GM12878 (cell line): ENCODE measurements at regions not wholly inside any gene's neighbourhood (a gene's known extent, or its start where the extent isn't known, plus 50 kb on each side); places are given as distances from the start of the nearest gene placed in this dataset.

Experiments used
- ATAC-seq: fragments of 200-7000 bp; cut with Tn5 transposase; 3 replicates; pipeline ENCODE4 v1.9.1; 2020; ENCODE audit warnings: mild to moderate bottlenecking, moderate library complexity
- BruUV-seq: library from RNA; stranded (reverse); fragments of 400-500 nt; replicated peaks from 2 replicates; lab custom pipeline; 2021; lab: Mats Ljungman, UMichigan
- CTCF ChIA-PET: fragments of 300-600 bp; sonication (Branson Sonifier 250); formaldehyde crosslinking; extraction: SDS; loops from one replicate; lab custom pipeline; 2021; ENCODE audit warnings: inconsistent platforms; lab: Yijun Ruan, JAX
- POLR2A ChIA-PET: fragments of 350-600 bp; formaldehyde crosslinking; extraction: SDS; loops from one replicate; lab custom pipeline; 2021; ENCODE audit warnings: inconsistent platforms; lab: Charles Lee
- RAD21 ChIA-PET: fragments of 300-600 bp; sonication (Branson Sonifier 250); formaldehyde crosslinking; loops from one replicate; lab custom pipeline; 2023; ENCODE audit warnings: antibody characterized with exemption; ENCODE audit not compliant: unreplicated experiment; lab: Charles Lee
- SMC1A ChIA-PET: fragments of 300-600 bp; sonication (Branson Sonifier 250); formaldehyde crosslinking; loops from one replicate; lab custom pipeline; 2023; ENCODE audit not compliant: unreplicated experiment, uncharacterized antibody; lab: Charles Lee
- DNase-seq: peaks from one replicate; pipeline ENCODE4 v3.0.0-alpha.2; 2011; ENCODE audit warnings: low read depth, low spot score
- FAIRE-seq: peaks from 3 replicates; lab custom pipeline; 2011; peaks lifted over from hg19 to GRCh38; lab: Jason Lieb, UNC
- H2AFZ ChIP-seq: 2 replicates; pipeline ENCODE4 v1.6.0; 2011; ENCODE audit warnings: low read depth, low read length, control low read depth; ENCODE audit not compliant: control insufficient read depth
- H3K27ac ChIP-seq: 2 replicates; pipeline ENCODE4 v1.5.1; 2011; ENCODE audit warnings: control low read depth; ENCODE audit not compliant: control insufficient read depth, insufficient read depth
- H3K27me3 ChIP-seq, 2 experiments: replicated peaks in 1 of 2; 2 replicates each; pipeline versions ENCODE4 v1.6.0 to v1.6.1; 2011; ENCODE audit warnings: low read length in 1 of 2; ENCODE audit not compliant: control insufficient read depth in 2 of 2, insufficient read depth in 2 of 2
- H3K36me3 ChIP-seq, 2 experiments: 2 replicates each; pipeline ENCODE4 v1.5.1; 2011; ENCODE audit warnings: low read length in 1 of 2; ENCODE audit not compliant: control insufficient read depth in 2 of 2, insufficient read depth in 2 of 2
- H3K4me1 ChIP-seq: 2 replicates; pipeline ENCODE4 v1.6.1; 2011; ENCODE audit warnings: mild to moderate bottlenecking, low read length, moderate library complexity, mixed read lengths; ENCODE audit not compliant: control insufficient read depth, insufficient read depth
- H3K4me2 ChIP-seq: 2 replicates; pipeline ENCODE4 v1.6.0; 2011; ENCODE audit warnings: control low read depth; ENCODE audit not compliant: control insufficient read depth, insufficient read depth
- H3K4me3 ChIP-seq: fragments of 200-600 bp; sonication (generic); 2 replicates; pipeline ENCODE4 v1.5.1; 2016
- H3K79me2 ChIP-seq: 2 replicates; pipeline ENCODE4 v1.6.0; 2011; ENCODE audit warnings: low read length; ENCODE audit not compliant: control insufficient read depth, insufficient read depth
- H3K9ac ChIP-seq: 2 replicates; pipeline ENCODE4 v1.8.0; 2011; ENCODE audit warnings: low read length, control low read depth, mixed read lengths; ENCODE audit not compliant: control insufficient read depth, insufficient read depth
- H3K9me3 ChIP-seq: replicated peaks from 3 replicates; pipeline ENCODE4 v1.5.1; 2011; ENCODE audit warnings: mild to moderate bottlenecking, low read length; ENCODE audit not compliant: control insufficient read depth, insufficient read depth
- H4K20me1 ChIP-seq: 2 replicates; pipeline ENCODE4 v1.6.0; 2011; ENCODE audit not compliant: control insufficient read depth, insufficient read depth
- BHLHE40 ChIP-seq, 2 experiments: fragments of 450-650 bp in 1 of 2; IDR thresholded peaks; 2 replicates each; pipeline ENCODE4 v1.6.1; 2011 to 2017; ENCODE audit warnings: low read depth in 2 of 2, borderline replicate concordance in 1 of 2, improper control_type of control experiment in 1 of 2, low read length in 1 of 2, mild to moderate bottlenecking in 1 of 2
- CHD2 ChIP-seq: IDR thresholded peaks from 2 replicates; pipeline ENCODE4 v1.6.1; 2011; ENCODE audit warnings: low read depth, low read length, improper control_type of control experiment, borderline replicate concordance
- EZH2 ChIP-seq: IDR thresholded peaks from 2 replicates; pipeline ENCODE4 v1.6.1; 2012; ENCODE audit warnings: low read depth, mild to moderate bottlenecking, control low read depth, inconsistent platforms, low read length, borderline replicate concordance; ENCODE audit not compliant: control insufficient read depth
- IRF4 ChIP-seq: IDR thresholded peaks from 2 replicates; pipeline ENCODE4 v1.6.1; 2011; ENCODE audit warnings: low read depth, low read length
- MXI1 ChIP-seq: fragments of 150-350 bp; IDR thresholded peaks from 2 replicates; pipeline ENCODE4 v1.6.1; 2011; ENCODE audit warnings: low read depth, mild to moderate bottlenecking, inconsistent platforms, low read length, improper control_type of control experiment
- POLR2AphosphoS5 ChIP-seq: IDR thresholded peaks from 2 replicates; pipeline ENCODE4 v1.6.1; 2011; ENCODE audit warnings: mild to moderate bottlenecking, low read length, inconsistent platforms
- RFX5 ChIP-seq: IDR thresholded peaks from 2 replicates; pipeline ENCODE4 v1.6.1; 2011; ENCODE audit warnings: low read depth, low read length, improper control_type of control experiment
- TBL1XR1 ChIP-seq: IDR thresholded peaks from 2 replicates; pipeline ENCODE4 v1.6.1; 2012; ENCODE audit warnings: low read depth, low read length, improper control_type of control experiment
- WRNIP1 ChIP-seq: IDR thresholded peaks from 2 replicates; pipeline ENCODE4 v1.6.1; 2011; ENCODE audit warnings: low read depth, low read length, improper control_type of control experiment, borderline replicate concordance
- WGBS: methylation state at CpG from one replicate; pipeline ENCODE4 v1.1.6; 2016; ENCODE audit warnings: low lambda C conversion rate; ENCODE audit not compliant: insufficient replicate concordance, insufficient coverage; ENCODE audit errors: missing lambda C conversion rate; 5-methylcytosine and 5-hydroxymethylcytosine counted together
- in situ Hi-C: fragments of 300-500 bp; cut with MboI; formaldehyde crosslinking; loops from 9 replicates; pipeline ENCODE4 v1.14.3; 2018; ENCODE audit warnings: mixed read lengths
- intact Hi-C: fragments of 100-400 bp; cut with micrococcal nuclease; formaldehyde crosslinking; loops from one replicate; pipeline ENCODE4 v1.14.2; 2022; ENCODE audit not compliant: unreplicated experiment
- TF ChIP-seq, protein P1 (sequence below): fragments of 450-650 bp; conservative IDR thresholded peaks from 2 replicates; pipeline ENCODE4 v1.6.1; 2017; ENCODE audit warnings: mild to moderate bottlenecking, moderate library complexity
- TF ChIP-seq, protein P2 (sequence below), 3 experiments: IDR thresholded peaks in 2 of 3; conservative IDR thresholded peaks in 1 of 3; 2 replicates each; pipeline ENCODE4 v1.5.1; 2011; ENCODE audit warnings: low read depth in 3 of 3, low read length in 3 of 3, mild to moderate bottlenecking in 3 of 3, control low read depth in 2 of 3, moderate library complexity in 2 of 3, inconsistent platforms in 1 of 3, mixed read lengths in 1 of 3; ENCODE audit not compliant: control insufficient read depth in 2 of 3, insufficient read depth in 1 of 3; ENCODE audit errors: extremely low read depth in 1 of 3

DNA sequence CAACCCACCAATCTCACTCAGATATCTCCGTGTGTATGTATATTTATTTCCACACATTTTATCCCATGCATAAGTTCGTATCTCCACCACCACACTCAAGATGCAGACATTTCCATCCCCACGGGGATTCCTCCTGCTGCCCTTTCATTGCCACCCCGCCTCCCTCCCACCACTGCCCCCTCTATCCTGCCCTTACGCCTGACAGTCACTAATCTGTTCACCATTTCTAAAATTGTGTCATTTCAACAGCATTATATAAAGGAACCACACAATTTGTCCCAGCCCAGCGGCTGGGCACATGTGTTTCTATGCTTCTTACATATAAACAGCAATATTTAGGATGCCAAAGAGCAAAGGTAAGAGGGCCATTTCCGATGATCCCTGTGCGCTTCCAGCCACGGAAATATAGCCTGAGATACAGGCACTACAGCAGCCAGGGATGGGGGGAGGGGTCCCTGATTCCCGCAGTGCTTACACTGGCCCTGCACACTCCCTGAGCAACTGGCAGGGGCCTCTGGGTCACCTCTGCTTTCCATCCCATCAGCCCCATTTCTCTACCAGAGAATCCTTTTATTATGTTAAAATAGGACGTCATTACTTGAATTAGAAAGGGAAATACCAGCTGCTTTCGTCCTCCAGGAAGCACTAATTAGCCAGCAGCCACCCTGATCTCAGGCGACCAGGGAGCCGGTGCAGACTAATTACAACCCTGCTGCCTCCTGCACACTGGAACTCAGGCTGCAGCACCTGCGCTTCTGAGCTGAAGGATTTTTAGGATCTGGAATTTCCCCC, 372.0 kb upstream of the ATP10A start:
- no peak for FAIRE-seq

DNA sequence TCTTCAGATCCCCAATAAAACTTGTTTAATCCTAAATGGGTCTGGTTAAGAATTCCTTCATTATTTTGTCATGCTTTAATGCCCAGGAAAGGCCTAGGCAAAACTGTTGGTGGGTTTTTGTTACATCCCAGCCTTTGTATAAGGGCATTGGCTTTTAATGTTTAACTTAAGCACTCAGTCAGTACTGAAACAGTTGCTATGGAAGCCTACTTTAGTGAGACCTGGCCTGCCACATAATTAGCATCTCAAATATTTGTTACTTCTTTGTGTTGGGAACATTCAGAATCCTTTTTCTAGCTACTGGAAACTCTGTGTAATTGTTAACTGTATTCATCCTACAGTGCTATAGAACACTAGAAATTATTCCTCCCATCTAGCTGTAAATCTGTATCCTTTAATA, 369.6 kb upstream of the ATP10A start:
- Histone ChIP-seq H4K20me1 (no peaks in the 10 kb centered on the region), H3K4me2 (no peak overlapping the region), H2AFZ (no peak overlapping the region), H3K4me1 (no peaks in the 10 kb centered on the region), H3K27me3 (no peaks in the 10 kb centered on the region), H3K4me3 (no peak overlapping the region), H3K9ac (no peak overlapping the region), H3K36me3 (no peaks in the 10 kb centered on the region), H3K9me3 (no peaks in the 10 kb centered on the region; the same call in 2 of the 3 replicates), H3K27ac (no peak overlapping the region), H3K79me2 (no peaks in the 10 kb centered on the region)
- no peak for FAIRE-seq
- ChIA-PET POLR2A (no interaction called here), RAD21 (no interaction called here), SMC1A (no interaction called here), CTCF (no interaction called here)
- intact Hi-C loops (no loop called here), in situ Hi-C loops (no loop called here)
- no peak for DNase-seq
- no TSS peak for BruUV-seq
- ATAC-seq: no peak
- TF ChIP-seq, protein P1, sequence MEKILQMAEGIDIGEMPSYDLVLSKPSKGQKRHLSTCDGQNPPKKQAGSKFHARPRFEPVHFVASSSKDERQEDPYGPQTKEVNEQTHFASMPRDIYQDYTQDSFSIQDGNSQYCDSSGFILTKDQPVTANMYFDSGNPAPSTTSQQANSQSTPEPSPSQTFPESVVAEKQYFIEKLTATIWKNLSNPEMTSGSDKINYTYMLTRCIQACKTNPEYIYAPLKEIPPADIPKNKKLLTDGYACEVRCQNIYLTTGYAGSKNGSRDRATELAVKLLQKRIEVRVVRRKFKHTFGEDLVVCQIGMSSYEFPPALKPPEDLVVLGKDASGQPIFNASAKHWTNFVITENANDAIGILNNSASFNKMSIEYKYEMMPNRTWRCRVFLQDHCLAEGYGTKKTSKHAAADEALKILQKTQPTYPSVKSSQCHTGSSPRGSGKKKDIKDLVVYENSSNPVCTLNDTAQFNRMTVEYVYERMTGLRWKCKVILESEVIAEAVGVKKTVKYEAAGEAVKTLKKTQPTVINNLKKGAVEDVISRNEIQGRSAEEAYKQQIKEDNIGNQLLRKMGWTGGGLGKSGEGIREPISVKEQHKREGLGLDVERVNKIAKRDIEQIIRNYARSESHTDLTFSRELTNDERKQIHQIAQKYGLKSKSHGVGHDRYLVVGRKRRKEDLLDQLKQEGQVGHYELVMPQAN: no peak
- no peak for TF ChIP-seq BHLHE40 (IDR thresholded peaks at IDR 0.05; ENCODE audit: borderline replicate concordance in 1 of 2, low read depth in 2 of 2, low read length in 1 of 2)
- TF ChIP-seq, protein P2, sequence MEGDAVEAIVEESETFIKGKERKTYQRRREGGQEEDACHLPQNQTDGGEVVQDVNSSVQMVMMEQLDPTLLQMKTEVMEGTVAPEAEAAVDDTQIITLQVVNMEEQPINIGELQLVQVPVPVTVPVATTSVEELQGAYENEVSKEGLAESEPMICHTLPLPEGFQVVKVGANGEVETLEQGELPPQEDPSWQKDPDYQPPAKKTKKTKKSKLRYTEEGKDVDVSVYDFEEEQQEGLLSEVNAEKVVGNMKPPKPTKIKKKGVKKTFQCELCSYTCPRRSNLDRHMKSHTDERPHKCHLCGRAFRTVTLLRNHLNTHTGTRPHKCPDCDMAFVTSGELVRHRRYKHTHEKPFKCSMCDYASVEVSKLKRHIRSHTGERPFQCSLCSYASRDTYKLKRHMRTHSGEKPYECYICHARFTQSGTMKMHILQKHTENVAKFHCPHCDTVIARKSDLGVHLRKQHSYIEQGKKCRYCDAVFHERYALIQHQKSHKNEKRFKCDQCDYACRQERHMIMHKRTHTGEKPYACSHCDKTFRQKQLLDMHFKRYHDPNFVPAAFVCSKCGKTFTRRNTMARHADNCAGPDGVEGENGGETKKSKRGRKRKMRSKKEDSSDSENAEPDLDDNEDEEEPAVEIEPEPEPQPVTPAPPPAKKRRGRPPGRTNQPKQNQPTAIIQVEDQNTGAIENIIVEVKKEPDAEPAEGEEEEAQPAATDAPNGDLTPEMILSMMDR (IDR thresholded peaks at IDR 0.05 in 2 of 3, conservative IDR thresholded peaks at IDR 0.05 in 1 of 3; ENCODE audit: control insufficient read depth in 2 of 3, extremely low read depth in 1 of 3, insufficient read depth in 1 of 3, low read depth in 3 of 3, low read length in 3 of 3): no peak
- no peak for TF ChIP-seq TBL1XR1
- TF ChIP-seq WRNIP1: no peak
- TF ChIP-seq IRF4: no peak

More for the DNA sequence above, 372.0 kb upstream of the ATP10A start:
- no peak overlapping the region for H3K4me2 ChIP-seq
- BruUV-seq: no TSS peak
- no peaks in the 10 kb centered on the region for H3K27me3 ChIP-seq
- H4K20me1 ChIP-seq: no peaks in the 10 kb centered on the region
- no peaks in the 10 kb centered on the region; the same call in 2 of the 3 replicates for H3K9me3 ChIP-seq
- H3K27ac ChIP-seq: no peak overlapping the region
- ChIA-PET CTCF (no interaction called here), SMC1A (no interaction called here), POLR2A (no interaction called here), RAD21 (no interaction called here)
- no peak for TF ChIP-seq CHD2
- no peak for TF ChIP-seq MXI1
- TF ChIP-seq POLR2AphosphoS5: no peak
- no peak for TF ChIP-seq EZH2
- TF ChIP-seq RFX5: no peak
- no peak overlapping the region for H3K9ac ChIP-seq
- H3K36me3 ChIP-seq: no peaks in the 10 kb centered on the region
- H3K4me1 ChIP-seq: no peaks in the 10 kb centered on the region
- no peaks in the 10 kb centered on the region for H3K79me2 ChIP-seq
- no peak overlapping the region for H2AFZ ChIP-seq
- DNase-seq (no peak), ATAC-seq (no peak)
- in situ Hi-C loops (no loop called here), intact Hi-C loops (no loop called here)
- H3K4me3 ChIP-seq: no peak overlapping the region
- 17% methylated on average over 15 of the region's 15 CpGs for WGBS
